ENCODE measurements at regions not wholly inside any gene's neighbourhood (a gene's known extent, or its start where the extent isn't known, plus 50 kb on each side); places are given as distances from the start of the nearest gene placed in this dataset.

DNA sequence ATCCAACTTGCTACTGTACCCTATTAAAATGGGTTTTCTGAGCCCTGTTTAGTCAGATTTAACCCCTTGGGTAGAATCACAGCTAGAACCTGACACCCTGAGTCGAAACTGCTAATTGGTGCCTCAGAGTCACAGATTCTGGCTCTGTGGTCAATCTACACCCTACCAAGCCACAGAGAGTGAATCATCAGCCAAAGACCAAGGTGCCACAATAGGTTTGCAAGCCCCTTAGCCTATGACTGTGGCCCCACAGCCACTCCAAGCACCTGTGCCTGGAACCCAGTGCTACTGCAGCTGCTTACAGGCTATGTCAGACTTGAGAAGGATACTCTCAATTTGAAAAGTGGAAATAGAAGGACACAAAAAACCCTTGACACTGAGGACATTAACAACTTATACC, 202.8 kb upstream of the KCND2 start:
- H3K27ac ChIP-seq (replicated peaks): no peak overlapping the region
- H3K27me3 ChIP-seq (ENCODE audit: insufficient read depth, poor library complexity, severe bottlenecking): no peaks in the 10 kb centered on the region
- TF ChIP-seq SPI1 (IDR thresholded peaks at IDR 0.05; ENCODE audit: borderline replicate concordance, low read depth) (no peak), CTCF (IDR thresholded peaks at IDR 0.05; ENCODE audit: insufficient read depth, low read length) (no peak), REST (IDR thresholded peaks at IDR 0.05; ENCODE audit: insufficient replicate concordance, low read depth) (no peak), GABPA (IDR thresholded peaks at IDR 0.05; ENCODE audit: low read depth) (no peak), POLR2AphosphoS5 (IDR thresholded peaks at IDR 0.05; ENCODE audit: low read depth) (no peak)
- no peak overlapping the region for H3K4me3 ChIP-seq (replicated peaks; ENCODE audit: insufficient read depth, low read length)
- DNase-seq (ENCODE audit: low read depth in 1 of 2, low spot score in 1 of 2): no peak

- H3K27ac ChIP-seq (replicated peaks): no peak overlapping the region
- H3K4me3 ChIP-seq (replicated peaks; ENCODE audit: insufficient read depth, low read length): no peak overlapping the region
- H3K27me3 ChIP-seq (ENCODE audit: insufficient read depth, poor library complexity, severe bottlenecking): no peaks in the 10 kb centered on the region
- no peak for DNase-seq (ENCODE audit: low read depth in 1 of 2, low spot score in 1 of 2)
- TF ChIP-seq SPI1 (IDR thresholded peaks at IDR 0.05; ENCODE audit: borderline replicate concordance, low read depth): no peak
- no peak for TF ChIP-seq REST (IDR thresholded peaks at IDR 0.05; ENCODE audit: insufficient replicate concordance, low read depth)
- no peak for TF ChIP-seq POLR2AphosphoS5 (IDR thresholded peaks at IDR 0.05; ENCODE audit: low read depth)
- no peak for TF ChIP-seq GABPA (IDR thresholded peaks at IDR 0.05; ENCODE audit: low read depth)
- no peak for TF ChIP-seq CTCF (IDR thresholded peaks at IDR 0.05; ENCODE audit: insufficient read depth, low read length)
These were observed 195.2 kb upstream of the KCND2 start for GRCh38 chr7:120077777-120078176.

GRCh38 chr7:120079022-120079421, 194.0 kb upstream of the KCND2 start:
- Histone ChIP-seq H3K4me3 (replicated peaks; ENCODE audit: insufficient read depth, low read length) (no peak overlapping the region), H3K27me3 (ENCODE audit: insufficient read depth, poor library complexity, severe bottlenecking) (no peaks in the 10 kb centered on the region), H3K27ac (replicated peaks) (no peak overlapping the region)
- TF ChIP-seq SPI1 (IDR thresholded peaks at IDR 0.05; ENCODE audit: borderline replicate concordance, low read depth) (no peak), CTCF (IDR thresholded peaks at IDR 0.05; ENCODE audit: insufficient read depth, low read length) (no peak), POLR2AphosphoS5 (IDR thresholded peaks at IDR 0.05; ENCODE audit: low read depth) (no peak), GABPA (IDR thresholded peaks at IDR 0.05; ENCODE audit: low read depth) (no peak), REST (IDR thresholded peaks at IDR 0.05; ENCODE audit: insufficient replicate concordance, low read depth) (no peak)
- DNase-seq (ENCODE audit: low read depth in 1 of 2, low spot score in 1 of 2): no peak
